ENCODE measurements at regions not wholly inside any gene's neighbourhood (a gene's known extent, or its start where the extent isn't known, plus 50 kb on each side); places are given as distances from the start of the nearest gene placed in this dataset.

DNA sequence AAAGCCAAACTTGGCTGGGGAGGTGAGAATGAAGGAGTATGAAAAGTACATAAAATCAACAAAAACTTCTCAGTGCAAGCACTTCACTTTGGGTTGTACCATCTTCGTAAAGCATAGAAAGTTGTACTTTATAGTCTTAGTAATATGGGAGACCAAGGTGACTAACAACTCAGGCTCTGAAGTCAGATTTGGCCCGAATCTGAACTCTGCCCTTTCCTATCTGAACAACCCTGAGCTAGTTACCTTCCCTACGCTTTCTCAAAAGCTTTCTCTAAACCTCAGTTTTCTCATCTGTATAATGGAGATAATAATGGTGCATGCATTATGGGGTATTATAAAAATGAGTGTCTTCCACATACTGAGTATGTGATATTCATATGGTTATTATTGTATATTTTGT is 285.4 kb upstream of the UMPS start:
- no peaks in the 10 kb centered on the region for H3K4me1 Mint-ChIP-seq (ENCODE audit: low read depth)
- H3K36me3 Mint-ChIP-seq (ENCODE audit: insufficient read depth in 2 of 2): no peaks in the 10 kb centered on the region
- H3K27ac Mint-ChIP-seq: no peak overlapping the region
- peaks cover 11% of the 10 kb centered on the region for H3K27me3 Mint-ChIP-seq (ENCODE audit: low read depth)
- ATAC-seq (replicated peaks in 1 of 2) (no peak), DNase-seq (no peak)
- H3K4me3 Mint-ChIP-seq: no peak overlapping the region
- H3K9me3 Mint-ChIP-seq: no peaks in the 10 kb centered on the region

DNA sequence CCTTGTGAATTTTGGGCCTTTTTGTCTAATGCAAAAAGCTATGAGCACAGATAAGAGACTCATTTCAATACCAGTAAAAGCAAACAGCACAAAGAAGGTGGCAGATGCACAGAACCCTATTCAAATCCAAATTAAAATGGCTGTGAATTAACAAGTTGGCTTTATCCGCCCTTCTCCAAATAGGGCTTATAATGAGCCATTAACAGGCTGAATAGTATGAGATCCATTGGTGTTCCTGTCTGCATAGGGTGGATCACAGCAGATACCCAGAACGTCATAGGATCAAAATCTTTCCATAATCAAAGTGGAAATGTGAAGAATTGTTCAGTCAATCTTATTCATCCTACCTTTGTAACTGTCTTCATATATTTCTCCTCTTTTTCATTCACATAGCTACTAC is 282.4 kb upstream of the UMPS start:
- Mint-ChIP-seq H3K9me3 (no peaks in the 10 kb centered on the region), H3K36me3 (ENCODE audit: insufficient read depth in 2 of 2) (no peaks in the 10 kb centered on the region), H3K27ac (no peak overlapping the region), H3K4me3 (no peak overlapping the region), H3K4me1 (ENCODE audit: low read depth) (no peaks in the 10 kb centered on the region), H3K27me3 (ENCODE audit: low read depth) (peaks cover 20% of the 10 kb centered on the region)
- no peak for ATAC-seq (replicated peaks in 1 of 2)
- no peak for DNase-seq

DNA sequence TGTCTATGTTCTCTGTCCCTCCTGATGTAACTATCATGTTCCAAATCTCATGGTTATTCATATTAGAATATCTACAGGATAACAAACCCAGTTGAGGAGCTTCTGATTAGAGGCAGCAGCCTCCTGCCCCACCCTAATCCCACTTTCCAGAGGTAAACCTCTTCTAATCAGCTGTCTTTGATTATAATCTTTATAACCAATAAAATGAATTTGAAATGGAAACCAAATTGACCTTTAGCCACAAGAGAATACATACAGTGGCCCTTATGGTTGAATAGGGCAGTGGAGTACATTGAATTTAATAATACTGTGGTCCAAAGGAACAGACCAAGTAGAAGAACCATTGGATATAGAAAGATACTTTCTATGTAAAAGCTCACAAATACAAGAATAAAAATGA is 281.3 kb upstream of the UMPS start:
- H3K36me3 Mint-ChIP-seq (ENCODE audit: insufficient read depth in 2 of 2): no peaks in the 10 kb centered on the region
- H3K27me3 Mint-ChIP-seq (ENCODE audit: low read depth): peaks cover 20% of the 10 kb centered on the region
- no peak for ATAC-seq (replicated peaks in 1 of 2)
- H3K4me1 Mint-ChIP-seq (ENCODE audit: low read depth): no peaks in the 10 kb centered on the region
- no peak overlapping the region for H3K4me3 Mint-ChIP-seq
- no peak overlapping the region for H3K27ac Mint-ChIP-seq
- no peaks in the 10 kb centered on the region for H3K9me3 Mint-ChIP-seq
- DNase-seq: no peak

DNA sequence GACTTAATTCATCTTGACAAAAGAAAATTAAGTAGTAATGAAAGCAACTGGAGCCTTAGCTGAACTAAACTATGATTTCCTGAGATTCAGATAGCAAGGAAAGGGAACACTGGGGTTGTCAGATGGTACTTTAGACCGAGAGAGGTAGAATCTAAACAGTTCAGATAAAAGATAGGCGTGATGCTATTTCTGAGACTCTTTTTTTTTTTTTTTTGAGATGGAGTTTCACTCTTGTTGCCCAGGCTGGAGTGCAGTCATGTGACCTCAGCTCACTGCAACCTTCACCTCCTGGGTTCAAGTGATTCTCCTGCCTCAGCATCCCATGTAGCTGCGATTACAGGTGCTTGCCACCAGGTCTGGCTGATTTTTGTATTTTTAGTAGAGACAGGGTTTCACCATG is 279.9 kb upstream of the UMPS start:
- Mint-ChIP-seq H3K36me3 (ENCODE audit: insufficient read depth in 2 of 2) (no peaks in the 10 kb centered on the region), H3K4me3 (no peak overlapping the region), H3K4me1 (ENCODE audit: low read depth) (no peaks in the 10 kb centered on the region), H3K27ac (no peak overlapping the region), H3K9me3 (no peaks in the 10 kb centered on the region), H3K27me3 (ENCODE audit: low read depth) (peaks cover 20% of the 10 kb centered on the region)
- no peak for DNase-seq
- no peak for ATAC-seq (replicated peaks in 1 of 2)

DNA sequence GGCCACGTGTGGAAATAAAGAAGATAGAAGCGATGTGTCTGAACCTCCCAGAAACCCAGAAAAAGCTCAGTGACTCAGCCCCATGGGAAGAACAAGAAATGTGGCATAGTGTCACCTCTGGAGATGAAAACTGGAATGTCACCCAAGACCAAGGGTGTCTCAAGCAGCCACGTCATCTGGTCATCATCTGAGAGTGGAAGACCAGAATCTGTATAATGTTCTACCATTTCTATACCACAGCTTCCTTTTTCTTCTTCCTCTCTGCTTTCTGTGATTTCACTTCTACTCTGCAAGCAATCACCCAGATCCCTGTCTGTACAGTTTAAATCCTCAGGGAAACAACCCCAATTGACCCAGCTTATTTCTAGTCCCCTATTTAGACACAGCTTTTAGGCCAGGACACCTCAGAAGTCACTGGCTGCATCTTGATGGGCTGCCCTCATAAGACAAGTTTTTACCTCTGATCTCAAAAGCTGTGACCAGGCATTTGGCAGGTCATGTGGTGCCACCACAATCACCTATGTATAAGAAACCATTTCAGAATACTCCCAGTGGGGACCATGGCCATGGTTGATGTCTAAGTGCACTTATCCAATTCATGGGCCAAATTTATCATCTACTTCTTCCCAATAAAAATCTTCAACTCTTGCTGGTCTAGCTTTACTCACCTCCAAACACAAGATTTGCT is 278.5 kb upstream of the UMPS start:
- H3K4me3 Mint-ChIP-seq: no peak overlapping the region
- H3K9me3 Mint-ChIP-seq: no peaks in the 10 kb centered on the region
- ATAC-seq (replicated peaks in 1 of 2): no peak
- H3K36me3 Mint-ChIP-seq (ENCODE audit: insufficient read depth in 2 of 2): no peaks in the 10 kb centered on the region
- no peak overlapping the region for H3K27ac Mint-ChIP-seq
- peaks cover 20% of the 10 kb centered on the region for H3K27me3 Mint-ChIP-seq (ENCODE audit: low read depth)
- no peaks in the 10 kb centered on the region for H3K4me1 Mint-ChIP-seq (ENCODE audit: low read depth)
- no peak for DNase-seq

DNA sequence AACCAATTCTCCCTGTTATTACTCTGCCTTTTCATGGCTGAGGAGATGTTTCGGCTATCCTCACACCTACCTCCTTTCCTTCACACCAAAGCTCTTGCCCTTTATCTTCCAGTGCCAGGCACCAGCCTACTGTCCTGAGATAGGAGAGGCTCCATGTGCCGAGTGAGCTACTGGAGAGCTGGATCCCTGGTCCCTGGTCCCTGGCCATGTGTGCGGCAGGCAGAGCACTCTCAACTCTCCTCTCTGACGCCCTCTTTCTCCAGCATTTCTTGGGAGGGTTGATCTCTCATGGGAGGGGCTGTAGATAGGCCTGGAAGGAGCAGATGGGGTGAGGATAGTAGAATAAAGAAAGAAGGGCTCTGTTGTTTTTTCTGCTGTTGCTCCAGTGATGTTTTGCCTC is 277.1 kb upstream of the UMPS start:
- no peaks in the 10 kb centered on the region for H3K4me1 Mint-ChIP-seq (ENCODE audit: low read depth)
- H3K9me3 Mint-ChIP-seq: peaks cover 0 to under 1% of the 10 kb centered on the region in 2 donors
- no peak overlapping the region for H3K4me3 Mint-ChIP-seq
- no peaks in the 10 kb centered on the region for H3K36me3 Mint-ChIP-seq (ENCODE audit: insufficient read depth in 2 of 2)
- ATAC-seq (replicated peaks in 1 of 2): no peak
- DNase-seq: no peak
- H3K27ac Mint-ChIP-seq: no peak overlapping the region
- H3K27me3 Mint-ChIP-seq (ENCODE audit: low read depth): peaks cover 18% of the 10 kb centered on the region

DNA sequence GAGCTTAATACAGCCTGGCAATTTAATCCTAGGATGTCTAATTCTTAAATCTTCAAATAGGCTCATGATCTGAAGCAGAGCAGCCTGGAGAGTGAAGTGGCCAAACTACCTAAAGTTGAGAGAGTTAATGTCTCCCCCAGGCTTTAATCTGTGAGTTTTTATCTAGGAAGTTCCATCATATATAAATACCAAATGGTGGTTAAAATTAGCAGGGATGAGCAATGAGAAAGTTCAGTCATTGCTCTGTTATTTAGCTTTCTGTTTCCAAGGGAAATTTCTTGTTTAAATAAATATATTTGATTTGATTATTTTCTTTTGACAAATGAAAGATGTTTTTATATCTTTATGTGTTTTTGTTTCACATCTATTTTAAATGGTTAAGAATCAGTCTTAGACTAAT is 274.4 kb upstream of the UMPS start:
- DNase-seq: no peak
- Mint-ChIP-seq H3K9me3 (peaks cover 0 to 2% of the 10 kb centered on the region in 2 donors), H3K27me3 (ENCODE audit: low read depth) (peaks cover 15% of the 10 kb centered on the region), H3K36me3 (ENCODE audit: insufficient read depth in 2 of 2) (no peaks in the 10 kb centered on the region), H3K4me3 (no peak overlapping the region), H3K4me1 (ENCODE audit: low read depth) (no peaks in the 10 kb centered on the region), H3K27ac (no peak overlapping the region)
- no peak for ATAC-seq (replicated peaks in 1 of 2)

DNA sequence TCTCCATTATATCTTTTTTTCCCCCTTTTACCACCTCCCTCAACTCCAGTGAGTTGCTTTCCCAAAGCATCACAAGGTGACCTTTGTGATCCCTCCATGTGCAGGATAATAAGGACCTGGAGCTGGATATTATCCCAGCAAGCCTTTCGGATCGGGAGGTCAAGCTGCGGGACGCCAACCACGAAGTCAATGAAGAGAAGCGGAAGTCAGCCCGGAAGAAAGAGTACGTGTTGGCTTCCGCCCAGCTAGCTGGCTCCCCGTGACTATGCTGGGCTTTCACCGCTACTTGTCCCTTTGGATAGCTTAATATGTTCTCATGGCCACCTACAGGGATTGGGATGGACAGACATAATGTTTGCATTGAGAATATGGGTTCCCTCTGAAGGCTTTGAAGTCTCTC is 273.7 kb upstream of the UMPS start:
- Mint-ChIP-seq H3K27ac (no peak overlapping the region), H3K4me1 (ENCODE audit: low read depth) (no peaks in the 10 kb centered on the region), H3K4me3 (no peak overlapping the region), H3K9me3 (peaks cover 0 to 2% of the 10 kb centered on the region in 2 donors), H3K27me3 (ENCODE audit: low read depth) (peaks cover 15% of the 10 kb centered on the region), H3K36me3 (ENCODE audit: insufficient read depth in 2 of 2) (no peaks in the 10 kb centered on the region)
- DNase-seq (no peak), ATAC-seq (replicated peaks in 1 of 2) (no peak)

DNA sequence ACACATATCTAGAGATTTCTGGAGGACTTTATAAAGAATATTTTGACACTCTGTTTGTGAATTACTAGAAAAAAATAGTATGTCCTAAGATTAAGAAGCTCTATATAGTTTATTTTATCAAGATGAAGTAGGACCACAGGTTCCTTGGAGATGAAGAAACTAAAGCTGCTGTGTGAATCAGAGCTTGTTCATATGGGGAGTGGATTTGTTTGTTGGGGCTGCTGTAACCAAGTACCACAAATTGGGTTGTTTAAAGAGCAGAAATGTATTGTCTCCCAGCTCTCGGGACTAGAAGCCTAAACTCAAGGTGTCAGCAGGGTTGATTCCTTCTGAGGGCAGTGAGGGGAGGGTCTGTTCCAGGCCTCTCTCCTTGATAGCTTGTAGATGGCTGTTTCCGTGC is 270.6 kb upstream of the UMPS start:
- H3K4me1 Mint-ChIP-seq (ENCODE audit: low read depth): no peaks in the 10 kb centered on the region
- ATAC-seq (replicated peaks in 1 of 2) (no peak), DNase-seq (no peak)
- H3K27me3 Mint-ChIP-seq (ENCODE audit: low read depth): peaks cover 7% of the 10 kb centered on the region
- peaks cover 0 to 2% of the 10 kb centered on the region in 2 donors for H3K9me3 Mint-ChIP-seq
- no peak overlapping the region for H3K4me3 Mint-ChIP-seq
- no peaks in the 10 kb centered on the region for H3K36me3 Mint-ChIP-seq (ENCODE audit: insufficient read depth in 2 of 2)
- no peak overlapping the region for H3K27ac Mint-ChIP-seq

DNA sequence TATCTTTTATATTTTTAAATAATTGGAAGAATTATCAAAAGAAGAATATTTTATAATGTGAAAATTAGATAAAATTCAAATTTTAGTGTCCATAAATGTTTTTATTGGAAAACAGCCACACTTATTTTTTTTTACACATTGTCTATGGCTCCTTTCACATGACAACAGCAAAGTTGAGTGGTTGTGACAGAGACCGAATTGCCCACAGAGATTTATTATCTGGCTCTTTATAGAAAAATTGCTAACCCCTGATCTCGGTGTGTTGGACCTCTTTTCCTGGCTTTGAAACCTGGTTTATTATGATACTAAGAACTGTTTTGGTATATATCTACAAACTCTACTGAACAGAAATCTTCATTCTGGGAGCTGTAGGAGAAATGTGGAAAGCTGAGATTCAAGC is 269.1 kb upstream of the UMPS start:
- Mint-ChIP-seq H3K4me1 (ENCODE audit: low read depth) (no peaks in the 10 kb centered on the region), H3K4me3 (no peak overlapping the region), H3K27ac (no peak overlapping the region), H3K9me3 (peaks cover 0 to 2% of the 10 kb centered on the region in 2 donors), H3K27me3 (ENCODE audit: low read depth) (peaks cover 7% of the 10 kb centered on the region), H3K36me3 (ENCODE audit: insufficient read depth in 2 of 2) (no peaks in the 10 kb centered on the region)
- DNase-seq (no peak), ATAC-seq (replicated peaks in 1 of 2) (no peak)

DNA sequence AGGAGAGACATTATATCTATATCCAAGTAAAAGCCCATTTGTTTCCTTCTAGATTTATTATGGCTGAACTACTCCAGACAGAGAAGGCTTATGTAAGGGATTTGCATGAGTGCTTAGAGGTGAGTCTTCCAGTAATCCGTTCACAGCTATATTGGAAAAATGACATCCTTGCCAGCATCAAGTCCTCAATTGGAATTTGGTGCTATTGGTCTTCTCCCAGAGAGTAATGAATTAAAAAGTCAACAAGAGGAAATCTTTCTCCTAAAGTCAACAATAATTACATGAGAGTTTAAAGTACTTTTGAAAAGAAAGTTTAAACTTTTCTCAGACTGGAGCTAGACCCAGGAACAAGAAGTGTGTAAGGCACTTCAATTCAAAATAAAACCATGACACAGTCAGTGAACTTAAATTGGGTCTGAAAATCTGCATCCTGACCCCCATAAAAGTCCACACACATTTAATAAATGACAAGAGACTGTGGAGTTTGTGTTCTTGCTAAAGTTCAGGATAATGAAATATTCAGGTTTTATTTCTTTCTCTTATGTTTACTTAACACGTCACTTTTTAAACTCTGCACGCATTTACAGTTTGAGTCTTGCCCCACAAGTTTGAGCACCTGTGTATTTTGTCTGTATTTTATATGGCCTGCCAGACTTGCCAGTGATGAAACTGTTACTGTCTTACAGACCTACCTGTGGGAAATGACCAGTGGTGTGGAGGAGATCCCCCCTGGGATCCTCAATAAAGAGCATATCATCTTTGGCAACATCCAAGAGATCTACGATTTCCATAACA is 268.2 kb upstream of the UMPS start:
- Mint-ChIP-seq H3K4me3 (no peak overlapping the region), H3K27ac (no peak overlapping the region), H3K9me3 (peaks cover 0 to 2% of the 10 kb centered on the region in 2 donors), H3K4me1 (ENCODE audit: low read depth) (no peaks in the 10 kb centered on the region), H3K27me3 (ENCODE audit: low read depth) (peaks cover 7% of the 10 kb centered on the region), H3K36me3 (ENCODE audit: insufficient read depth in 2 of 2) (no peaks in the 10 kb centered on the region)
- DNase-seq (no peak), ATAC-seq (replicated peaks in 1 of 2) (no peak)

DNA sequence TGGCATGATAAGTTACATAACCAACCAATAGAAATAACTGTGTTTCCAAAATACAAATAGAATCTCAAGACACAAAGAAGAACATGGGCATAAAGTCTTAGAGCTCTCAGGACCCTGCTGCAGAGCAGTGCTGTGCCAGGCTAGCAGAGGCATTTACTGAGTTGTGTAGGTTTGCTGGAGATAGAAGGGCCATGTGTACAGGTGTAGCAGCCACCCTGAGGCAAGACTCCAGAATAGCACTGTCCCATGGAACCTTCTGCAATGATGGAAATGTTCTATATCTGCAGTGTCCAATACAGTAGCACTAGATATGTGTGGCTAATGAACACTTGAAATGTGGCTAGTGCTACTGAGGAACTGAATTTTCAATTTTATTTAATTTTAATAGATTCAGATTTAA is 267.0 kb upstream of the UMPS start:
- no peak for DNase-seq
- H3K27me3 Mint-ChIP-seq (ENCODE audit: low read depth): peaks cover 4% of the 10 kb centered on the region
- no peak overlapping the region for H3K4me3 Mint-ChIP-seq
- peaks cover 0 to under 1% of the 10 kb centered on the region in 2 donors for H3K9me3 Mint-ChIP-seq
- no peak for ATAC-seq (replicated peaks in 1 of 2)
- H3K27ac Mint-ChIP-seq: no peak overlapping the region
- no peaks in the 10 kb centered on the region for H3K36me3 Mint-ChIP-seq (ENCODE audit: insufficient read depth in 2 of 2)
- H3K4me1 Mint-ChIP-seq (ENCODE audit: low read depth): no peaks in the 10 kb centered on the region

DNA sequence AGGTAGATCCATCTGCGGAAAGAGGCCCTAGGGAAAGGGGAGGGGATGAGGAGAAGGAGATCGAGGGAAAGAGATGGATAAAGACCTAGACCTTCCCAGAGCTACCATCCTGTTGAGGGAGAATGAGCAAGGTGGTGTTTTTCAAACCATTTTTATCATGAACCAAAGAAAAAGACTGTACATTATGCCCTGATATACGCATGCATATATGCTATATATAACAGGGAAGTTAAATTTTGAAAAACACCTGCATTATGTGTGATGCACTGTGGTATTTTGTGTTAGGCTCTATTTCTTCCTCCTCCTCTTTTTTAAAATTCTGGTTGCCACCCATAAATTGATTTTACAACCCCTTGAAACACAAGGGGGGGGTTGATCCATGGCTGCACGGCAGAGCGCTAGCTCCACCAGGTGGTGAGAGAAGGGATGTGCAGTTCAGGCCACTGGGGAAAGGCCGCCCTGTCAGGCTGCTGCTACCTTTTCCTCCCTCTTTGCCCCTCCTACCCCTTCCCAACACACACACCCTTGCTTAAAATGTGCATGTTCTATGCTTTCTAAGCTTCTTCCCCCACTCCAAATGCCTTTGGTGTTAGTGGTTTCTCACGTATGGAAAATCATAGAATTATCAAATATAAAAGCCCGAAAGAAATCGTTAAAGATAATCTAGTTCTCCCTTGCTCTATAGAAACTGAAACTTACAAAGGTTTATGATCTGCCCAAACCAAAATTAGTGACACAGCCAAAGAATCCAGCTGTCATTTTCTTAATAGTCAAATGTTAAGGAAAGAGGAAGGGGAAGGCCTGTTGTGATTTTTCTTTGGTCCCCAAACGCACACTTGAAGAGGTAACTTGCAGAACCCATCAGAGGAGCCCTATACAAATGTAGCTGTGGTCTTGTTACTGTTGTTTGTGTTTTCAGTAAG is 262.0 kb upstream of the UMPS start:
- no peak overlapping the region for H3K4me3 Mint-ChIP-seq
- peaks cover 23% of the 10 kb centered on the region for H3K27me3 Mint-ChIP-seq (ENCODE audit: low read depth)
- H3K9me3 Mint-ChIP-seq: no peaks in the 10 kb centered on the region
- no peak overlapping the region for H3K27ac Mint-ChIP-seq
- ATAC-seq (replicated peaks in 1 of 2) (peak in 1 of 2 donors; percentile 42), DNase-seq (peak; percentile 26 to 56)
- no peaks in the 10 kb centered on the region for H3K36me3 Mint-ChIP-seq (ENCODE audit: insufficient read depth in 2 of 2)
- H3K4me1 Mint-ChIP-seq (ENCODE audit: low read depth): no peaks in the 10 kb centered on the region

Measured in activated T-cell treated with anti-CD3 and anti-CD28 coated beads, Interleukin-2, amount 50 U/mL, for 72 hours (primary cell).